ENCODE measurements at regions not wholly inside any gene's neighbourhood (a gene's known extent, or its start where the extent isn't known, plus 50 kb on each side); places are given as distances from the start of the nearest gene placed in this dataset.

GRCh38 chr13:111001636-111002035 lies 86.8 kb upstream of the ANKRD10 start:
- Mint-ChIP-seq H3K4me3 (ENCODE audit: unreplicated experiment) (no peak overlapping the region), H3K27ac (ENCODE audit: low read depth, unreplicated experiment) (no peak overlapping the region), H3K36me3 (ENCODE audit: insufficient read depth, unreplicated experiment) (no peaks in the 10 kb centered on the region), H3K9me3 (ENCODE audit: unreplicated experiment) (no peaks in the 10 kb centered on the region), H3K4me1 (ENCODE audit: insufficient read depth, unreplicated experiment) (no peaks in the 10 kb centered on the region), H3K27me3 (ENCODE audit: insufficient read depth, unreplicated experiment) (peaks cover 17% of the 10 kb centered on the region)
- CTCF ChIA-PET = no interaction called here
- no peak for TF ChIP-seq CTCF (IDR thresholded peaks at IDR 0.05; ENCODE audit: unreplicated experiment)
- no TSS peak for BruUV-seq (replicated peaks)
- POLR2A ChIA-PET = no interaction called here
- intact Hi-C loops (cut with micrococcal nuclease) = no loop called here
- no peak for DNase-seq (ENCODE audit: unreplicated experiment)

GRCh38 chr13:110993788-110994187 lies 78.9 kb upstream of the ANKRD10 start:
- peaks cover 41% of the 10 kb centered on the region for H3K27me3 Mint-ChIP-seq (ENCODE audit: insufficient read depth, unreplicated experiment)
- ChIA-PET POLR2A (no interaction called here), CTCF (interaction anchor here (0.6 kb wide), 2 partner anchors 105 to 650 kb away, joined by 3 read pairs; no protein-coding TSS in a partner anchor)
- H3K4me1 Mint-ChIP-seq (ENCODE audit: insufficient read depth, unreplicated experiment) = no peaks in the 10 kb centered on the region
- no peak for TF ChIP-seq CTCF (IDR thresholded peaks at IDR 0.05; ENCODE audit: unreplicated experiment)
- H3K36me3 Mint-ChIP-seq (ENCODE audit: insufficient read depth, unreplicated experiment) = no peaks in the 10 kb centered on the region
- H3K4me3 Mint-ChIP-seq (ENCODE audit: unreplicated experiment) = no peak overlapping the region
- no TSS peak for BruUV-seq (replicated peaks)
- no peak for DNase-seq (ENCODE audit: unreplicated experiment)
- no peak overlapping the region for H3K27ac Mint-ChIP-seq (ENCODE audit: low read depth, unreplicated experiment)
- no peaks in the 10 kb centered on the region for H3K9me3 Mint-ChIP-seq (ENCODE audit: unreplicated experiment)
- intact Hi-C loops (cut with micrococcal nuclease) = no loop called here

GRCh38 chr13:110991991-110992508 lies 77.2 kb upstream of the ANKRD10 start:
- Mint-ChIP-seq H3K27me3 (ENCODE audit: insufficient read depth, unreplicated experiment) (peaks cover 29% of the 10 kb centered on the region), H3K27ac (ENCODE audit: low read depth, unreplicated experiment) (no peak overlapping the region), H3K9me3 (ENCODE audit: unreplicated experiment) (no peaks in the 10 kb centered on the region), H3K36me3 (ENCODE audit: insufficient read depth, unreplicated experiment) (no peaks in the 10 kb centered on the region), H3K4me3 (ENCODE audit: unreplicated experiment) (no peak overlapping the region), H3K4me1 (ENCODE audit: insufficient read depth, unreplicated experiment) (no peaks in the 10 kb centered on the region)
- ChIA-PET POLR2A (no interaction called here), CTCF (no interaction called here)
- no peak for TF ChIP-seq CTCF (IDR thresholded peaks at IDR 0.05; ENCODE audit: unreplicated experiment)
- BruUV-seq (replicated peaks) = no TSS peak
- DNase-seq (ENCODE audit: unreplicated experiment) = no peak
- intact Hi-C loops (cut with micrococcal nuclease) = no loop called here

GRCh38 chr13:110989331-110989730 lies 74.5 kb upstream of the ANKRD10 start:
- H3K9me3 Mint-ChIP-seq (ENCODE audit: unreplicated experiment) = no peaks in the 10 kb centered on the region
- intact Hi-C loops (cut with micrococcal nuclease) = no loop called here
- DNase-seq (ENCODE audit: unreplicated experiment) = no peak
- no peaks in the 10 kb centered on the region for H3K36me3 Mint-ChIP-seq (ENCODE audit: insufficient read depth, unreplicated experiment)
- CTCF ChIA-PET = no interaction called here
- TF ChIP-seq CTCF (IDR thresholded peaks at IDR 0.05; ENCODE audit: unreplicated experiment) = no peak
- peaks cover 5% of the 10 kb centered on the region for H3K27me3 Mint-ChIP-seq (ENCODE audit: insufficient read depth, unreplicated experiment)
- H3K4me3 Mint-ChIP-seq (ENCODE audit: unreplicated experiment) = no peak overlapping the region
- H3K27ac Mint-ChIP-seq (ENCODE audit: low read depth, unreplicated experiment) = no peak overlapping the region
- POLR2A ChIA-PET = no interaction called here
- no TSS peak for BruUV-seq (replicated peaks)
- H3K4me1 Mint-ChIP-seq (ENCODE audit: insufficient read depth, unreplicated experiment) = no peaks in the 10 kb centered on the region
